HEK293T (cell line): ENCODE measurements at regions not wholly inside any gene's neighbourhood (a gene's known extent, or its start where the extent isn't known, plus 50 kb on each side); places are given as distances from the start of the nearest gene placed in this dataset.

Experiments used
- ELF4 ChIP-seq: fragments of 450-650 bp; IDR thresholded peaks from 2 replicates; pipeline ENCODE4 v1.6.1; 2017; ENCODE audit warnings: antibody characterized with exemption
- FOXM1 ChIP-seq: fragments of 450-650 bp; IDR thresholded peaks from 2 replicates; pipeline ENCODE4 v1.6.1; 2017; ENCODE audit warnings: mild to moderate bottlenecking, borderline replicate concordance
- NFRKB ChIP-seq: fragments of 450-650 bp; IDR thresholded peaks from 2 replicates; pipeline ENCODE4 v1.6.1; 2016; ENCODE audit warnings: mild to moderate bottlenecking, moderate library complexity
- TARDBP ChIP-seq: fragments of 450-650 bp; IDR thresholded peaks from 2 replicates; pipeline ENCODE4 v1.6.1; 2016
- TF ChIP-seq, protein P1 (sequence below): fragments of 450-650 bp; IDR thresholded peaks from 2 replicates; pipeline ENCODE4 v1.6.1; 2016

DNA sequence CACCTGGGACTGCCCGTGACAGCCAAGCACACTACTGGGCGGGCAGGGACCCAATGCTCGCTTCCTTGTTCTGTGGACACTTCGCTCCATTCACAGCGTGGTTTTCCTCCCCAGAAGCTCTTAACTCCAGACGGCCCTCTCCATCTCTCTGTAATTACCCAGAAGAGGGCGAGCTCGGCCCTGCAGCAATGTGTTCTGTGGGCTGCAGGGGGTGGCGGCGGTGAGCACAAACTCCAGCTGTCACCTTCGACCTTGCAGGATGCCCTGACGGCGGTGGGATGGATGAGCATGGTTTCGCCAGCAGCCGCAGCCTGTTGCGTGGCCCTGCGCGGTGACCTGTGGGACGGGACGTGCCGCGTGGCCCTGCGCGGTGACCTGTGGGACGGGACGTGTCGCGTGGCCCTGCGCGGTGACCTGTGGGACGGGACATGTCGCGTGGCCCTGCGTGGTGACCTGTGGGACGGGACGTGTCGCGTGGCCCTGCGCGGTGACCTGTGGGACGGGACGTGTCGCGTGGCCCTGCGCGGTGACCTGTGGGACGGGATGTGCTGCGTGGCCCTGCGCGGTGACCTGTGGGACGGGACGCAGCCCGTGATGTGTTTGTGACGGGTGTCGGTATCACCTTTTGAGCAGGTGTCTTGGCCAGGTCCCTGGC is 1204.7 kb downstream of the BRD1 start:
- TF ChIP-seq, protein P1, sequence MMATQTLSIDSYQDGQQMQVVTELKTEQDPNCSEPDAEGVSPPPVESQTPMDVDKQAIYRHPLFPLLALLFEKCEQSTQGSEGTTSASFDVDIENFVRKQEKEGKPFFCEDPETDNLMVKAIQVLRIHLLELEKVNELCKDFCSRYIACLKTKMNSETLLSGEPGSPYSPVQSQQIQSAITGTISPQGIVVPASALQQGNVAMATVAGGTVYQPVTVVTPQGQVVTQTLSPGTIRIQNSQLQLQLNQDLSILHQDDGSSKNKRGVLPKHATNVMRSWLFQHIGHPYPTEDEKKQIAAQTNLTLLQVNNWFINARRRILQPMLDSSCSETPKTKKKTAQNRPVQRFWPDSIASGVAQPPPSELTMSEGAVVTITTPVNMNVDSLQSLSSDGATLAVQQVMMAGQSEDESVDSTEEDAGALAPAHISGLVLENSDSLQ, result no peak
- TF ChIP-seq ELF4 (no peak), NFRKB (no peak), FOXM1 (no peak), TARDBP (no peak)
